Epithelial cell of esophagus (primary cell): ENCODE measurements at regions not wholly inside any gene's neighbourhood (a gene's known extent, or its start where the extent isn't known, plus 50 kb on each side); places are given as distances from the start of the nearest gene placed in this dataset.

Experiments
- DNase-seq: peaks from one replicate; pipeline ENCODE4 v3.0.0; 2010; ENCODE audit warnings: low read depth
- H3K4me3 ChIP-seq: 2 replicates; pipeline ENCODE4 v1.5.1; 2011; ENCODE audit warnings: mild to moderate bottlenecking, low read length, control low read depth
- CTCF ChIP-seq: IDR thresholded peaks from 2 replicates; pipeline ENCODE4 v1.5.1; 2011; ENCODE audit warnings: low read depth, mild to moderate bottlenecking, low read length, control low read depth, inconsistent platforms; ENCODE audit not compliant: insufficient read depth; ENCODE audit errors: missing control alignments

- DNase-seq, result no peak
- TF ChIP-seq CTCF, result no peak
- H3K4me3 ChIP-seq, result no peak overlapping the region
Measured at GRCh38 chr2:144582651-144583380, 62.9 kb upstream of the ZEB2 start.

GRCh38 chr2:144580521-144581161, 60.7 kb upstream of the ZEB2 start:
- TF ChIP-seq CTCF, result no peak
- H3K4me3 ChIP-seq, result no peak overlapping the region
- DNase-seq, result no peak

GRCh38 chr2:144579556-144579955, 59.6 kb upstream of the ZEB2 start:
- no peak for DNase-seq
- H3K4me3 ChIP-seq, result no peak overlapping the region
- TF ChIP-seq CTCF, result no peak

- H3K4me3 ChIP-seq, result no peak overlapping the region
- no peak for TF ChIP-seq CTCF
- DNase-seq, result no peak
Measured at GRCh38 chr2:144578099-144578498, 58.2 kb upstream of the ZEB2 start.

- no peak overlapping the region for H3K4me3 ChIP-seq
- no peak for TF ChIP-seq CTCF
- no peak for DNase-seq
Measured at GRCh38 chr2:144572977-144573376, 53.1 kb upstream of the ZEB2 start.

GRCh38 chr2:144571770-144572169, 51.9 kb upstream of the ZEB2 start:
- H3K4me3 ChIP-seq, result no peak overlapping the region
- DNase-seq, result no peak
- no peak for TF ChIP-seq CTCF

GRCh38 chr2:144570566-144570965, 50.6 kb upstream of the ZEB2 start:
- TF ChIP-seq CTCF, result no peak
- no peak overlapping the region for H3K4me3 ChIP-seq
- peak; percentile 33 for DNase-seq
